ENCODE measurements at regions not wholly inside any gene's neighbourhood (a gene's known extent, or its start where the extent isn't known, plus 50 kb on each side); places are given as distances from the start of the nearest gene placed in this dataset.

DNA sequence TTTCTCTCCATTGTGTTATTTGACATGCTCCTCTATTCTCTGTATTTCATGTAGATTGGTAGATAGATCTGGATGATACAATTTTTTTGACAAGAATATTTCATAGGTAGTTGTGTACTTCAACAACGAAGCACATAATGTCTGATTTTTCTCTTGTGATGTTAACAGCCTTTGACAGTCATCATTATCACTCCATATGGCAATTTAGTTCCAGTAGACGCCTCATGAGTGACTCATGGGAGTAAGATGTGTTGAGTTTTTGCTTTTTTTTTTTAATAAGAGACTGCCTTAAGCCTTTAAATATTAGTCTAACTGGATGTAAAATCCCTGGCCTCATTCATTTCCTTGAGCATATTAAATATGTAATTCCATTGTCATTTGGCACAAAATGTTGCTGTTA, 123.5 kb upstream of the ZNF32 start:
- H3K4me1 ChIP-seq (ENCODE audit: low read length): no peaks in the 10 kb centered on the region

DNA sequence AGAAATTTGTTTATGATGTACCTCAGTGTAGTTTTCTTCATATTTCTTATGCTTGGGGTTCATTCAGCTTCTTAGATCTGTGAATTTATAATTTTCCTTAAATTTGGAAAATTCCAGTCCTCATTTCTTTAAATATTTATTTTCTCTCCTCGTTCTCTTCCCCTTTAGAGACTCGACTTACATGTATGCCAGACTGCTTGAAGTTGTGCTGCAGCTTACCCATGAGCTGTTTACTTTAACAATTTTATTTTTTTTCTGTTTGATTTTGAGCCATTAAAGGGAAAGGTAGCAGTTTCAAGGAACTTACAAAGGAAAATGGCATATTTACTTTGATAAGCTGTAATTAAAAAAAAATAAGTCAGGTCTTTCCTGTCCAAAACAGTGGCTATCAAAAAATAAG, 123.0 kb upstream of the ZNF32 start:
- H3K27me3 ChIP-seq (replicated peaks; ENCODE audit: insufficient read depth, low read length): no peaks in the 10 kb centered on the region
- TF ChIP-seq EZH2phosphoT487 (IDR thresholded peaks at IDR 0.05; ENCODE audit: low read length) (no peak), EZH2 (optimal IDR thresholded peaks at IDR 0.05; ENCODE audit: low read depth, low read length) (no peak)
- TF ChIP-seq, protein P1, sequence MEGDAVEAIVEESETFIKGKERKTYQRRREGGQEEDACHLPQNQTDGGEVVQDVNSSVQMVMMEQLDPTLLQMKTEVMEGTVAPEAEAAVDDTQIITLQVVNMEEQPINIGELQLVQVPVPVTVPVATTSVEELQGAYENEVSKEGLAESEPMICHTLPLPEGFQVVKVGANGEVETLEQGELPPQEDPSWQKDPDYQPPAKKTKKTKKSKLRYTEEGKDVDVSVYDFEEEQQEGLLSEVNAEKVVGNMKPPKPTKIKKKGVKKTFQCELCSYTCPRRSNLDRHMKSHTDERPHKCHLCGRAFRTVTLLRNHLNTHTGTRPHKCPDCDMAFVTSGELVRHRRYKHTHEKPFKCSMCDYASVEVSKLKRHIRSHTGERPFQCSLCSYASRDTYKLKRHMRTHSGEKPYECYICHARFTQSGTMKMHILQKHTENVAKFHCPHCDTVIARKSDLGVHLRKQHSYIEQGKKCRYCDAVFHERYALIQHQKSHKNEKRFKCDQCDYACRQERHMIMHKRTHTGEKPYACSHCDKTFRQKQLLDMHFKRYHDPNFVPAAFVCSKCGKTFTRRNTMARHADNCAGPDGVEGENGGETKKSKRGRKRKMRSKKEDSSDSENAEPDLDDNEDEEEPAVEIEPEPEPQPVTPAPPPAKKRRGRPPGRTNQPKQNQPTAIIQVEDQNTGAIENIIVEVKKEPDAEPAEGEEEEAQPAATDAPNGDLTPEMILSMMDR (IDR thresholded peaks at IDR 0.05; ENCODE audit: low read length): no peak
- no peak overlapping the region for H2AFZ ChIP-seq (ENCODE audit: low read length)
- no peaks in the 10 kb centered on the region for H3K4me1 ChIP-seq (ENCODE audit: low read length)
- no peaks in the 10 kb centered on the region for H3K79me2 ChIP-seq (ENCODE audit: low read length)
- H3K4me3 ChIP-seq (ENCODE audit: low read length): no peak overlapping the region
- no peak for DNase-seq
- H3F3A ChIP-seq (ENCODE audit: insufficient read depth, low read length): no peaks in the 10 kb centered on the region
- no peaks in the 10 kb centered on the region for H3K9me3 ChIP-seq (replicated peaks; ENCODE audit: insufficient read depth, low read length)
- H3K36me3 ChIP-seq (replicated peaks; ENCODE audit: insufficient read depth, low read length): no peaks in the 10 kb centered on the region
- no peak overlapping the region for H3K27ac ChIP-seq (ENCODE audit: low read length)
- H3K9ac ChIP-seq (ENCODE audit: low read length): no peak overlapping the region
- no peaks in the 10 kb centered on the region for H4K20me1 ChIP-seq (ENCODE audit: insufficient read depth, low read length)
- no peak overlapping the region for H3K4me2 ChIP-seq (ENCODE audit: low read depth, low read length)
- no peaks in the 10 kb centered on the region for H3K9me2 ChIP-seq (replicated peaks; ENCODE audit: insufficient read depth, low read length)

More for the DNA sequence above, 123.5 kb upstream of the ZNF32 start:
- Histone ChIP-seq H4K20me1 (ENCODE audit: insufficient read depth, low read length) (no peaks in the 10 kb centered on the region), H3K27ac (ENCODE audit: low read length) (no peak overlapping the region), H3K9ac (ENCODE audit: low read length) (no peak overlapping the region), H3K27me3 (replicated peaks; ENCODE audit: insufficient read depth, low read length) (no peaks in the 10 kb centered on the region), H3K79me2 (ENCODE audit: low read length) (no peaks in the 10 kb centered on the region), H3F3A (ENCODE audit: insufficient read depth, low read length) (no peaks in the 10 kb centered on the region), H2AFZ (ENCODE audit: low read length) (no peak overlapping the region), H3K36me3 (replicated peaks; ENCODE audit: insufficient read depth, low read length) (no peaks in the 10 kb centered on the region), H3K9me2 (replicated peaks; ENCODE audit: insufficient read depth, low read length) (no peaks in the 10 kb centered on the region), H3K9me3 (replicated peaks; ENCODE audit: insufficient read depth, low read length) (no peaks in the 10 kb centered on the region), H3K4me2 (ENCODE audit: low read depth, low read length) (no peak overlapping the region), H3K4me3 (ENCODE audit: low read length) (no peak overlapping the region)
- DNase-seq: no peak
- no peak for TF ChIP-seq EZH2 (optimal IDR thresholded peaks at IDR 0.05; ENCODE audit: low read depth, low read length)
- TF ChIP-seq, protein P1 (IDR thresholded peaks at IDR 0.05; ENCODE audit: low read length): no peak
- TF ChIP-seq EZH2phosphoT487 (IDR thresholded peaks at IDR 0.05; ENCODE audit: low read length): no peak

DNA sequence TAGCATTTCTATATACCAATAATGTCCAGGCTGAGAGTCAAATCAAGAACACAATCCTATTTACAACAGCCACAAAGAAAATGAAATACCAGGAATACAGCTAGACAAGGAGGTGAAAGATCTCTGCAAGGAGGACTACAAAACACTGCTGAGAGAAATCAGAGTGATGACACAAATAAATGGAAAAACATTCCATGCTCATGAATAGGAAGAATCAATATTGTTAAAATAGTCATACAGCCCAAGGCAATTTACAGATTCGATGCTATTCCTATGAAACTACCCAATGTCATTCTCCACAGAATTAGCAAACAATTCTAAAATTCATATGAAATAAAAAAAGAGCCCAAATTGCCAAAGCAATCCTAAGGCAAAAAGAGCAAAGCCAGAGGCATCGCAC, 116.8 kb upstream of the ZNF32 start:
- Histone ChIP-seq H3K9ac (ENCODE audit: low read length) (no peak overlapping the region), H3F3A (ENCODE audit: insufficient read depth, low read length) (no peaks in the 10 kb centered on the region), H3K79me2 (ENCODE audit: low read length) (no peaks in the 10 kb centered on the region), H3K4me1 (ENCODE audit: low read length) (no peaks in the 10 kb centered on the region), H3K9me2 (replicated peaks; ENCODE audit: insufficient read depth, low read length) (no peaks in the 10 kb centered on the region), H3K4me2 (ENCODE audit: low read depth, low read length) (no peak overlapping the region), H3K27ac (ENCODE audit: low read length) (no peak overlapping the region), H3K27me3 (replicated peaks; ENCODE audit: insufficient read depth, low read length) (no peaks in the 10 kb centered on the region), H2AFZ (ENCODE audit: low read length) (no peak overlapping the region), H3K4me3 (ENCODE audit: low read length) (no peak overlapping the region), H4K20me1 (ENCODE audit: insufficient read depth, low read length) (no peaks in the 10 kb centered on the region), H3K9me3 (replicated peaks; ENCODE audit: insufficient read depth, low read length) (no peaks in the 10 kb centered on the region), H3K36me3 (replicated peaks; ENCODE audit: insufficient read depth, low read length) (no peaks in the 10 kb centered on the region)
- no peak for TF ChIP-seq EZH2phosphoT487 (IDR thresholded peaks at IDR 0.05; ENCODE audit: low read length)
- TF ChIP-seq, protein P1 (IDR thresholded peaks at IDR 0.05; ENCODE audit: low read length): no peak
- no peak for TF ChIP-seq EZH2 (optimal IDR thresholded peaks at IDR 0.05; ENCODE audit: low read depth, low read length)
- DNase-seq: no peak
